Endothelial cell (in vitro differentiated cells): ENCODE measurements at regions not wholly inside any gene's neighbourhood (a gene's known extent, or its start where the extent isn't known, plus 50 kb on each side); places are given as distances from the start of the nearest gene placed in this dataset.

Experiments
- DNase-seq: peaks from one replicate; pipeline ENCODE4 v3.0.0; 2021; ENCODE audit warnings: low spot score
- H3K27ac Mint-ChIP-seq: one replicate; pipeline ENCODE4 v1.8.0; 2021; ENCODE audit warnings: mixed read lengths, inconsistent platforms; ENCODE audit not compliant: unreplicated experiment
- H3K27me3 Mint-ChIP-seq: one replicate; pipeline ENCODE4 v1.8.0; 2021; ENCODE audit warnings: mild to moderate bottlenecking, moderate library complexity, mixed read lengths, inconsistent platforms; ENCODE audit not compliant: unreplicated experiment
- H3K36me3 Mint-ChIP-seq: one replicate; pipeline ENCODE4 v1.8.0; 2021; ENCODE audit warnings: mild to moderate bottlenecking, low read depth, mixed read lengths, inconsistent platforms; ENCODE audit not compliant: unreplicated experiment
- H3K4me1 Mint-ChIP-seq: one replicate; pipeline ENCODE4 v1.8.0; 2021; ENCODE audit warnings: mild to moderate bottlenecking, mixed read lengths, inconsistent platforms; ENCODE audit not compliant: unreplicated experiment
- H3K4me3 Mint-ChIP-seq: one replicate; pipeline ENCODE4 v1.8.0; 2021; ENCODE audit warnings: mild to moderate bottlenecking, mixed read lengths, inconsistent platforms; ENCODE audit not compliant: unreplicated experiment
- H3K9me3 Mint-ChIP-seq: one replicate; pipeline ENCODE4 v1.8.0; 2021; ENCODE audit warnings: mixed read lengths, inconsistent platforms; ENCODE audit not compliant: unreplicated experiment
- CTCF ChIP-seq: fragments of 200-600 bp; sonication (generic); IDR thresholded peaks from one replicate; pipeline ENCODE4 v1.5.0; 2021; ENCODE audit warnings: antibody characterized with exemption; ENCODE audit not compliant: unreplicated experiment

GRCh38 chr4:98771959-98772632 lies 113.7 kb upstream of the TSPAN5 start:
- Mint-ChIP-seq H3K36me3 (no peaks in the 10 kb centered on the region), H3K9me3 (no peaks in the 10 kb centered on the region), H3K4me1 (peaks cover 2% of the 10 kb centered on the region), H3K27ac (no peak overlapping the region), H3K4me3 (no peak overlapping the region), H3K27me3 (peaks cover 2% of the 10 kb centered on the region)
- no peak for TF ChIP-seq CTCF
- no peak for DNase-seq

GRCh38 chr4:98765771-98766170 lies 107.4 kb upstream of the TSPAN5 start:
- H3K4me3 Mint-ChIP-seq: no peak overlapping the region
- peaks cover 1% of the 10 kb centered on the region for H3K27me3 Mint-ChIP-seq
- DNase-seq: no peak
- no peaks in the 10 kb centered on the region for H3K36me3 Mint-ChIP-seq
- H3K27ac Mint-ChIP-seq: no peak overlapping the region
- H3K4me1 Mint-ChIP-seq: no peaks in the 10 kb centered on the region
- no peak for TF ChIP-seq CTCF
- no peaks in the 10 kb centered on the region for H3K9me3 Mint-ChIP-seq

GRCh38 chr4:98758182-98758581 lies 99.8 kb upstream of the TSPAN5 start:
- peaks cover 4% of the 10 kb centered on the region for H3K4me1 Mint-ChIP-seq
- H3K27me3 Mint-ChIP-seq: peaks cover 2% of the 10 kb centered on the region
- H3K4me3 Mint-ChIP-seq: no peak overlapping the region
- TF ChIP-seq CTCF: no peak
- no peaks in the 10 kb centered on the region for H3K9me3 Mint-ChIP-seq
- no peak overlapping the region for H3K27ac Mint-ChIP-seq
- DNase-seq: no peak
- no peaks in the 10 kb centered on the region for H3K36me3 Mint-ChIP-seq

- no peaks in the 10 kb centered on the region for H3K36me3 Mint-ChIP-seq
- no peak for TF ChIP-seq CTCF
- H3K4me3 Mint-ChIP-seq: no peak overlapping the region
- no peak overlapping the region for H3K27ac Mint-ChIP-seq
- peaks cover 2% of the 10 kb centered on the region for H3K4me1 Mint-ChIP-seq
- H3K9me3 Mint-ChIP-seq: no peaks in the 10 kb centered on the region
- no peak for DNase-seq
- no peaks in the 10 kb centered on the region for H3K27me3 Mint-ChIP-seq
Observed at GRCh38 chr4:98754736-98755135, 96.3 kb upstream of the TSPAN5 start.

- no peaks in the 10 kb centered on the region for H3K36me3 Mint-ChIP-seq
- H3K27ac Mint-ChIP-seq: no peak overlapping the region
- DNase-seq: no peak
- no peaks in the 10 kb centered on the region for H3K27me3 Mint-ChIP-seq
- H3K4me3 Mint-ChIP-seq: no peak overlapping the region
- no peaks in the 10 kb centered on the region for H3K9me3 Mint-ChIP-seq
- peaks cover 11% of the 10 kb centered on the region for H3K4me1 Mint-ChIP-seq
- no peak for TF ChIP-seq CTCF
Observed at GRCh38 chr4:98749206-98749605, 90.8 kb upstream of the TSPAN5 start.
